B cell (primary cell): ENCODE measurements at regions not wholly inside any gene's neighbourhood (a gene's known extent, or its start where the extent isn't known, plus 50 kb on each side); places are given as distances from the start of the nearest gene placed in this dataset.

Source experiments
- ATAC-seq: fragments of 200-7000 bp; cut with Tn5 transposase; one replicate; pipeline ENCODE4 v1.10.0; 2021; ENCODE audit warnings: low read depth, mild to moderate bottlenecking, moderate number of reproducible peaks, moderate library complexity
- CTCF ChIA-PET: fragments of 350-600 bp; sonication (Branson Sonifier 250); formaldehyde crosslinking; loops from one replicate; lab custom pipeline; 2021; ENCODE audit warnings: antibody characterized with exemption, inconsistent platforms; lab: Charles Lee
- POLR2A ChIA-PET: fragments of 350-600 bp; sonication (Branson Sonifier 250); formaldehyde crosslinking; loops from one replicate; lab custom pipeline; 2021; ENCODE audit warnings: antibody characterized with exemption; lab: Charles Lee
- DNase-seq: peaks from one replicate; pipeline ENCODE4 v3.0.0; 2013
- H2AFZ ChIP-seq: 2 replicates; pipeline ENCODE4 v1.6.1; 2012; ENCODE audit warnings: mild to moderate bottlenecking, low read depth, low read length; ENCODE audit not compliant: insufficient read depth, poor library complexity, severe bottlenecking
- H3K27ac ChIP-seq, 2 donors: 1 replicate in 1 of 2; 2 replicates in 1 of 2; pipeline ENCODE4 v1.5.1; 2012 to 2013; ENCODE audit warnings: low read length in 2 of 2, mild to moderate bottlenecking in 2 of 2, moderate library complexity in 1 of 2
- H3K27me3 ChIP-seq, 4 experiments: fragments of 200-600 bp in 1 of 4; sonication (generic) in 1 of 4; replicated peaks in 1 of 4; 1 replicate in 2 of 4; 2 replicates in 2 of 4; pipeline versions ENCODE4 v1.6.1 to v1.7.0; 2013 to 2016; ENCODE audit warnings: low read length in 3 of 4, mild to moderate bottlenecking in 2 of 4, mixed read lengths in 1 of 4, moderate library complexity in 1 of 4; ENCODE audit not compliant: insufficient read depth in 4 of 4, control insufficient read depth in 3 of 4; ENCODE audit errors: control extremely low read depth in 1 of 4
- H3K36me3 ChIP-seq, 2 experiments: replicated peaks in 1 of 2; 1 replicate in 1 of 2; 2 replicates in 1 of 2; pipeline versions ENCODE4 v1.6.1 to v1.7.1; 2013; ENCODE audit warnings: low read length in 1 of 2; ENCODE audit not compliant: insufficient read depth in 2 of 2, control insufficient read depth in 1 of 2; ENCODE audit errors: control extremely low read depth in 1 of 2, extremely low read depth in 1 of 2
- H3K4me1 ChIP-seq, 2 donors: fragments of 200-600 bp in 1 of 2; sonication (generic) in 1 of 2; 1 replicate in 1 of 2; 2 replicates in 1 of 2; pipeline versions ENCODE4 v1.5.1 to v1.6.1; 2013 to 2017; ENCODE audit warnings: low read length in 2 of 2; ENCODE audit not compliant: control insufficient read depth in 2 of 2, insufficient read depth in 2 of 2
- H3K4me2 ChIP-seq: replicated peaks from 2 replicates; pipeline ENCODE3; 2012; ENCODE audit warnings: mild to moderate bottlenecking, low read depth, low read length; ENCODE audit not compliant: poor library complexity, severe bottlenecking
- H3K4me3 ChIP-seq, 5 experiments: fragments of 200-600 bp in 1 of 5; sonication (generic) in 1 of 5; 1 replicate in 3 of 5; 2 replicates in 2 of 5; pipeline versions ENCODE4 v1.5.1 to v1.7.0; 2011 to 2016; ENCODE audit warnings: low read length in 4 of 5, mild to moderate bottlenecking in 4 of 5, low read depth in 2 of 5, control low read depth in 1 of 5, moderate library complexity in 1 of 5; ENCODE audit not compliant: insufficient read depth in 1 of 5; ENCODE audit errors: control extremely low read depth in 1 of 5, extremely low read depth in 1 of 5
- H3K79me2 ChIP-seq: fragments of 200-600 bp; sonication (generic); one replicate; pipeline ENCODE4 v1.6.0; 2016; ENCODE audit warnings: low read length; ENCODE audit not compliant: control insufficient read depth, insufficient read depth
- H3K9ac ChIP-seq: fragments of 200-600 bp; sonication (generic); 2 replicates; pipeline ENCODE4 v1.6.1; 2017; ENCODE audit warnings: mild to moderate bottlenecking, low read length, moderate library complexity
- H3K9me3 ChIP-seq, 3 donors: one replicate each; pipeline versions ENCODE4 v1.6.1 to v1.7.1; 2013; ENCODE audit warnings: low read length in 2 of 3; ENCODE audit not compliant: control insufficient read depth in 2 of 3, insufficient read depth in 1 of 3; ENCODE audit errors: control extremely low read depth in 1 of 3
- H4K20me1 ChIP-seq: 2 replicates; pipeline ENCODE4 v1.6.0; 2012; ENCODE audit warnings: mild to moderate bottlenecking, low read length; ENCODE audit not compliant: insufficient read depth, control insufficient read depth, poor library complexity, severe bottlenecking
- H3K27ac Mint-ChIP-seq: one replicate; pipeline ENCODE4 v1.8.0; 2021; ENCODE audit warnings: mixed read lengths
- H3K27me3 Mint-ChIP-seq: one replicate; pipeline ENCODE4 v1.8.0; 2021; ENCODE audit warnings: mixed read lengths
- H3K4me1 Mint-ChIP-seq: one replicate; pipeline ENCODE4 v1.8.0; 2021; ENCODE audit warnings: mixed read lengths
- H3K4me3 Mint-ChIP-seq: one replicate; pipeline ENCODE4 v1.8.0; 2021; ENCODE audit warnings: mixed read lengths
- H3K9me3 Mint-ChIP-seq: one replicate; pipeline ENCODE4 v1.8.0; 2022; ENCODE audit warnings: mixed read lengths; ENCODE audit not compliant: insufficient read depth
- EZH2 ChIP-seq: IDR thresholded peaks from 2 replicates; pipeline ENCODE4 v1.6.1; 2012; ENCODE audit warnings: borderline replicate concordance, low read depth, mild to moderate bottlenecking, moderate library complexity, low read length; ENCODE audit not compliant: insufficient read depth, poor library complexity, severe bottlenecking
- WGBS: methylation state at CpG from one replicate; pipeline ENCODE4 v1.1.5; 2013; ENCODE audit warnings: missing lambda C conversion rate; ENCODE audit not compliant: insufficient coverage; 5-methylcytosine and 5-hydroxymethylcytosine counted together
- intact Hi-C: fragments of 100-400 bp; cut with micrococcal nuclease; formaldehyde crosslinking; loops from one replicate; pipeline ENCODE4 v1.10.0; 2022
- TF ChIP-seq, protein P1 (sequence below): fragments of 200-600 bp; IDR thresholded peaks from one replicate; pipeline ENCODE4 v1.8.0; 2022; ENCODE audit warnings: antibody characterized with exemption, mild to moderate bottlenecking

DNA sequence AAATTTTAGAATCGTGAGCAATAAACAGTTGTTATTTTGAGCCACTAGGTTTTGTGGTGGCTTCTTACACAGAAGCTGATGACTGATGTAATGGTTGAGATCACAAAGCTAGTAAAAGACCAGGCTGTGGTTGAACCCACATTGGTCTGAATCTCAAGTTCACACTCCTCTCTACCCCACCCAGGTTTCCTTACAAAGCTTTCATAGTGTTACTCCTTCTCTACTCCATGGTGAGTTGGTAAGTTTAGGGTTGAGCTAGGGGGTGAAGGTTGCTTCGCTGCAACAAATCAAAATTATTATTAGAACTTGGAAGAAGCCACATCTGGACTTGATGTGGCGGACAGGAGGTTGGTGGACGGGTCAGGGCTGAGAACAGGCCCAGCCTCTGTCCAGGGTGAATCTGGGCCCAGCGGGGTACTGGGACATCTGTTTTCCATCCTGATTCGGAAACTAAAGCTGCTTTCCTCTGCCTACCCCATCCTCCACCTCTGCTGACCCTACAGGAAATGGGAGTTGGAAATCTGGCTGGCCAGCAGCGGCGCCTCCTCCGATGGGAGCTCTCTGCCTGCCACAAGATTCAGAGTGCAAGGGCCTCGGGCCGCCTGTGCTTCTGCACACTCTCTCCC is 86.3 kb downstream of the ZFP36L2 start:
- POLR2A ChIA-PET, result interaction anchor here (0.6 to 1.7 kb wide), 4 partner anchors 11 to 82 kb away, joined by 3 to 5 read pairs (median 4); no protein-coding TSS in a partner anchor
- DNase-seq (no peak), ATAC-seq (peak; percentile 18)
- Histone ChIP-seq H3K27ac (no peak overlapping the region), H2AFZ (no peak overlapping the region), H3K9ac (no peak overlapping the region), H3K9me3 (peaks cover 0 to 5% (median 0%) of the 10 kb centered on the region in 3 donors), H3K4me2 (peak overlapping the region; percentile 36), H3K4me1 (peaks cover 50 to 53% of the 10 kb centered on the region in 2 donors), H4K20me1 (no peaks in the 10 kb centered on the region), H3K79me2 (peaks cover 7% of the 10 kb centered on the region), H3K36me3 (no peaks in the 10 kb centered on the region), H3K27me3 (no peaks in the 10 kb centered on the region), H3K4me3 (no peak overlapping the region)
- Mint-ChIP-seq H3K27ac (peak overlapping the region; percentile 62), H3K27me3 (no peaks in the 10 kb centered on the region), H3K4me3 (peak overlapping the region; percentile 23), H3K9me3 (no peaks in the 10 kb centered on the region), H3K4me1 (peaks cover 52% of the 10 kb centered on the region)
- 92% methylated on average over 4 of the region's 11 CpGs for WGBS
- CTCF ChIA-PET, result interaction anchor here (0.7 to 1.8 kb wide), 8 partner anchors 9 to 90 kb away, joined by 3 to 7 read pairs (median 4); no protein-coding TSS in a partner anchor
- intact Hi-C loops, result no loop called here
- no peak for TF ChIP-seq EZH2
- TF ChIP-seq, protein P1, sequence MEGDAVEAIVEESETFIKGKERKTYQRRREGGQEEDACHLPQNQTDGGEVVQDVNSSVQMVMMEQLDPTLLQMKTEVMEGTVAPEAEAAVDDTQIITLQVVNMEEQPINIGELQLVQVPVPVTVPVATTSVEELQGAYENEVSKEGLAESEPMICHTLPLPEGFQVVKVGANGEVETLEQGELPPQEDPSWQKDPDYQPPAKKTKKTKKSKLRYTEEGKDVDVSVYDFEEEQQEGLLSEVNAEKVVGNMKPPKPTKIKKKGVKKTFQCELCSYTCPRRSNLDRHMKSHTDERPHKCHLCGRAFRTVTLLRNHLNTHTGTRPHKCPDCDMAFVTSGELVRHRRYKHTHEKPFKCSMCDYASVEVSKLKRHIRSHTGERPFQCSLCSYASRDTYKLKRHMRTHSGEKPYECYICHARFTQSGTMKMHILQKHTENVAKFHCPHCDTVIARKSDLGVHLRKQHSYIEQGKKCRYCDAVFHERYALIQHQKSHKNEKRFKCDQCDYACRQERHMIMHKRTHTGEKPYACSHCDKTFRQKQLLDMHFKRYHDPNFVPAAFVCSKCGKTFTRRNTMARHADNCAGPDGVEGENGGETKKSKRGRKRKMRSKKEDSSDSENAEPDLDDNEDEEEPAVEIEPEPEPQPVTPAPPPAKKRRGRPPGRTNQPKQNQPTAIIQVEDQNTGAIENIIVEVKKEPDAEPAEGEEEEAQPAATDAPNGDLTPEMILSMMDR, result no peak

DNA sequence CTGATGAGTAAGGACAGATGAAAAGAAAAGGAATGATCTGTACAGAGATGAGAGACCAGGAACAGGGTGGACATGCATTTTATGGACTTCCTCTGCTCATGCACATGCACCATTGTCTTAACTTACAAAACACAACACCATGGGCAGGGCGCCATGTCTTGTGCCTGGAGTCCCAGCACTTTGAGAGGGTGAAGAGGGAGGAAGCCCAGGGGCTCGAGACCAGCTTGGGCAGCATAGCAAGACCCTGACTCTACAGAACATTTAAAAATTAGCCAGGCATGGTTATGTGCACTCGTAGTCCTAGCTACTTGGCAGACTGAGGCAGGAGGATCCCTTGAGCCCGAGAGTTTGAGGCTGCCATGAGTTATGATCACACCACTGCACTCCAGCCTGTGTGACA is 86.9 kb downstream of the ZFP36L2 start:
- Histone ChIP-seq H3K27me3 (no peaks in the 10 kb centered on the region), H3K27ac (no peak overlapping the region), H3K79me2 (peaks cover 7% of the 10 kb centered on the region), H3K4me2 (no peak overlapping the region), H3K4me3 (no peak overlapping the region), H3K9ac (no peak overlapping the region), H4K20me1 (no peaks in the 10 kb centered on the region), H2AFZ (no peak overlapping the region), H3K4me1 (peaks cover 56 to 59% of the 10 kb centered on the region in 2 donors), H3K9me3 (peaks cover 0 to 5% (median 0%) of the 10 kb centered on the region in 3 donors), H3K36me3 (no peaks in the 10 kb centered on the region)
- Mint-ChIP-seq H3K4me1 (peaks cover 56% of the 10 kb centered on the region), H3K9me3 (no peaks in the 10 kb centered on the region), H3K4me3 (peak overlapping the region; percentile 23), H3K27me3 (no peaks in the 10 kb centered on the region), H3K27ac (peak overlapping the region; percentile 62)
- intact Hi-C loops, result no loop called here
- POLR2A ChIA-PET, result interaction anchor here (1.2 to 1.7 kb wide), 2 partner anchors 35 to 79 kb away, joined by 4 to 5 read pairs; no protein-coding TSS in a partner anchor
- TF ChIP-seq EZH2, result no peak
- TF ChIP-seq, protein P1, result no peak
- DNase-seq (no peak), ATAC-seq (no peak)
- CTCF ChIA-PET, result interaction anchor here (0.8 to 1.8 kb wide), 7 partner anchors 10 to 90 kb away, joined by 3 to 7 read pairs (median 4); no protein-coding TSS in a partner anchor
- 83% methylated on average over 3 of the region's 4 CpGs for WGBS
